NCI-H2227 (cell line): ENCODE measurements at regions not wholly inside any gene's neighbourhood (a gene's known extent, or its start where the extent isn't known, plus 50 kb on each side); places are given as distances from the start of the nearest gene placed in this dataset.
"Not testable (repeated sequence)": the region's sequence is repeated elsewhere in the genome, so short reads cannot be mapped to it uniquely, and the experiment has no call there.

ENCODE experiments used
- DNase-seq: peaks from one replicate; lab custom pipeline; 2025; ENCODE audit not compliant: unreplicated experiment; lab: John Stamatoyannopoulos, UW

DNA sequence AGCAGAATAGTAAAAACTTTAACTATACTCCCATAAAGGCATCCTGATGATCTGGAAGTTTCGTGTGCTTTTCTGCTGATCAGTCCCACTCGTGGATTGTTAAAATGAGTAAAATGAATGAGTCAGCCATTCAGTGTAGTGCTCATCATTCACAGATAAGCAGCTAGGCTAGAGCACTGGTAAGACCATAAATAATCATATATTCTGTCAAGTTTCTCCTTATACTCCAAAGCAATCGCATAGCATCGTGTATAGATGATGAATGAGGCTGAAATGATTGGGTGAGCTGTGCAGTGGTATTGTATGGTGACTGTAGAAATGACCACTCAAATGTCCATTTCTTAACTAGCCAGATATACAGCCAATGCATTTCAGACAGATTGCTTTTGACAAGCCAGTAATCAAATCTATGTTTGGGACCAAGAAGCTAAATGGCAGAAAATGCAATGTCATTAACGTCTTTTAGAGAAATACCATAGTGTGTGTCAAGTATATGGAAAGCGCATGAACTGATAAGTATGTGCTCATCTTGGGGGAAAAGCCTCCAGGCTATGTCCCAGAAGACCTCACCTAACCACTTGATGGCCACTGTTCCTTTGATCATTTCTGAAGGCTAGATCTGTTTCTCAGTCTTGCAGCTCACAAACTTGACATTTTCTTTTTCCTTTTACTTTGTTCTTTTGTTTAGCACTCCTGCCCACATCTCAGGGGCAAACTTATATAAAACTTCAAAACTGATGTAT lies 227.2 kb upstream of the FAM3C start:
- DNase-seq, result no peak

DNA sequence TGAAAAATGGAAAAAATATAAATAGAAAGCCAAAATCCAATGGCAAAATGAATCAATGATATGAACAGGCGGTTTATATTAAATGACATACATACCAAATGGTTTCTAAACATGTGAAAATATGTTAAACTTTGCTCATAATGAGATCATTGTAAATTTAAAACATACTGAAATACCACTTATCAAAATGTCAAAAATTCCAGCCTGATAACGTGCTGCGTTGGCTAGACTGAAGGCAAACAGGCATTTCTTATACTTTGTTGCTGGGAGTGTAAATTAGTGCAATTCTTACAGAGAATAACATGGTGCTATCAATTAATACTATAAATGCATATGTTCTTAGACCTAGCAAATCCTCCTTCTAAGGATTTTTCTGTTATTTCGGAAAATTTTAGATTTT lies 225.8 kb upstream of the FAM3C start:
- no peak for DNase-seq

DNA sequence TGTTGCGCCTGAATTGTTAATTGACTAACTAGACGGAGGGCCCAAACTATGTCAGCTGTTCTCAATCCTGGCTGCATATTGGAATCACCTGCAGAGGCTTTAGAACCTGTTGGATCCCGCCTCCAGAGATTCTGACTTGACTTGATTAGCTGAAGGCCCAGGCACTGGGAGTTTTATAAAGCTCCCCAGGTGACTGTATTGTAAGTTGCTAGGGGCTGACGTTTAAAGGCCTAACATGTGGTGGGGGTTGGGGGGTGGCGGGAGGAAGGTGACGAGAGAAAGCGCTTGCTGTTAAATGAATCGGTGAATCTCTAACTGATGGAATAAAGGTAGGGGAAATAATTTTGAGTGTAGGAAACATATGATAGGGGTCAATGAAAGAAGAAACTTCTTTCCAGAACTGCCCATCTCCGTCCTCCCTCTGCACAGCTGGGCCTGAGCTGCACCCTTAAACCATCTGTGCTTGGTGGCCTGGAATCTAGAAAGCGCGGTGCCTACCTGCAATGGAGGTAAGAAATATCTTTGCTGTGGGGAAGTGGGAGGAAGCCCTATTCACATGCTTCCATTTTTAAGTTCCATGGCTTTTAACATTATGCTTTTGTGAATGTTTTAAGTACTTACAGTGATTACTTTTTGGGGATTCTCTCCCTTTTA lies 225.0 kb upstream of the FAM3C start:
- DNase-seq, result no peak

DNA sequence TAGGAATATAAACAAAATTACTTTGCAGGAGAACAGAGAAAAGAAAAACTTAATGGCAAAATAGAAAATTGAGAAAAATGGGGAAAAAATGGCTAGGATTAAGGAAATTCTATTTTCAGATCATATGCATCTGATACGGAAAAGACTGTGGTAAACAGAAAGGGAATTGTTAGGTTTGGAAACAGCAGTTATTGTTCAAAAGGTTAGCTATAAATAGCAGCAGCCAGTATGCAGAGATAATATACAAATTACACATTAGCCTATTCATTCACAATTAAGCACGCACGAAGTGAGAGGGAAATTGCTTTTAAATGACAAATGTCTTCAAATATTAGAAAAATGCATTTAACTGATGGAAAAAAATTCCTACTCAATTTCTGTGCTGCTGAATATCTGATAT lies 224.1 kb upstream of the FAM3C start:
- no peak for DNase-seq

DNA sequence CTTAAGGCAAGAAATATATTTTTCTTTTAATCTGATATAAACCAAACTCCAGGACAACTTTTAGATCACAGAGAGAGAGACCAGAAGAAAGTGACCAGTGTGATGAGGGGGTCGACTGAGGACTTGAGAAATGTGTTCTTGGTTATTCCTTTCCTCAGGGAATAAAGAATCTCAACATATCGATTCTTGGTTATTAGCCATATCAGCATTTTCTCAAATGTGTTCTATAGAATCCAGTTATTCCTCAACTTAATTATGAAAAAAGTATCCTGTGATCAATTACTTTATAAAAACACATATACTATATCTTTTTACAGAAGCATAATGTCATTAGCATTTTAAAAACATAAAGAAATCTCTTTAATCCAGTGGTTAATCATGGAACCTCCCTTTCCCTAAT lies 222.1 kb upstream of the FAM3C start:
- DNase-seq, result no peak

DNA sequence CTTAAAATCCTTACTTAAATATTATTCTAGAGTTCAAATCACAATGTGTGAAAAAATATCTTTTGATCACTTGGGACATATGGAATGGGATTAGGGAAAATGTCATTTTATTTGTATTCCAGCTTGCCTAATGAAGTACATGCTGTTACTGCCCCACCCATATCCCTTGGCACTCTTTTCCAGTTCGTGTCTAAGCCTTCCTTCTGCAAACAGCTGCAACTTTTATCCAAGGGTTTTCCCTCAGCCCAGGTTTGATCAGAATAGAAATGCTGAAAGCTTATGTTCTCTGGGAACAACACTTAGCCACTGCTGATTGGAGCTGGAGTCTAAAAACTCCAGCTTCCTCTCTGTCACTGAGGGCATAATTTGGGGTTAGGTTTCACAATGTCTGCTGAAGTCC lies 214.1 kb upstream of the FAM3C start:
- DNase-seq, result no peak

DNA sequence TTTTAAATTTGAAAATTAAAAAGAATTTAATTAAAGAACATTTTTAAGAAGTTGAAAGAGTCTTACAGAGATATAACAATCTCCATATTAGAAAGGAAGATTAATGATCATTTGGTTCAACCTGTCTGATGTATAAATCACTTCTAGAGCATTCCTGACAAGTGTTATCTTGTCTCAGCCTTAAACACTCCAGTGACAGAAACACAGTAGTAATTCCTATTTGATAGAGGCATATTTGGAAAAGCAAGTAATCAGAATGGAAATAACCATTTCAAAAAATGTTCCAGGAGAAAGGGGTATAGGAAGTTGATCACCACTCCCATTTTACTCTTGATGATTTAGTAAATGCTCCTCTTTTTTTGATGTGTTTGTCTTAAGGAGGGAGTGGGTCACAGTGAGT lies 213.1 kb upstream of the FAM3C start:
- DNase-seq, result no peak

DNA sequence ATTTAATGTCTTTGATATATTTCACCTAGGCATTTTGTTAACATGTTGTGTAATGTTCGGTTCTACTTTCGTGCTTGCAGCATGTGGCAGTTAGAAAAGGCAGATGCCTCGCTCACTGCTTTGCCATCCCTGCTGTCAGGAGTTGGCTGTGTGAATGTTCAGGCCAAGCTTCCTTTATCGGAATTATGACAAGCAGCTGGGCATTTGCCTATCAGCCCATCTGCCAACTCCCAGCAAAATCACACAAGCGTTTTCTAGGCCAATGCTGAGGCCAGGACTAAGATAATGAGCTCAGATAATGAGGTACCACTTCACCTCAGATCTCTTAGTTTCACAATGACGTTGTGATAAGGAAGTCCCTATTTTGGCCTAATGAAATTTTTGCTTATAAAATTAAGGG lies 212.7 kb upstream of the FAM3C start:
- DNase-seq, result no peak

DNA sequence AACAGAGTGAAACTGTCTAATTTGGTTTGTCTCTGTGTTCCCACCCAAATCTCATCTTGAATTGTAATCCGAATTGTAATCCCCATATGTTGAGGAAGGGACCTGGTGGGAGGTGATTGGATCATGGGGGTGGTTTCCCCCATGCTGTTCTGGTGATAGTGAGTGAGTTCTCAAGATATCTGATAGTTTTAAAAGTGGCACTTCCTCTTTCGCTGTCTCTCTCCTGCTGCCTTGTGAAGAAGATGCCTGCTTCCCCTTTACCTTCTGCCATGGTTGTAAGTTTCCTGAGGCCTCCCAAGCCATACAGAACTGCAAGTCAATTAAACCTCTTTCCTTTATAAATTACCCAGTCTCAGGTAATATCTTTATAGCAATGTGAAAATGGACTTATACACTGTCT lies 212.1 kb upstream of the FAM3C start:
- not testable (repeated sequence) for DNase-seq

DNA sequence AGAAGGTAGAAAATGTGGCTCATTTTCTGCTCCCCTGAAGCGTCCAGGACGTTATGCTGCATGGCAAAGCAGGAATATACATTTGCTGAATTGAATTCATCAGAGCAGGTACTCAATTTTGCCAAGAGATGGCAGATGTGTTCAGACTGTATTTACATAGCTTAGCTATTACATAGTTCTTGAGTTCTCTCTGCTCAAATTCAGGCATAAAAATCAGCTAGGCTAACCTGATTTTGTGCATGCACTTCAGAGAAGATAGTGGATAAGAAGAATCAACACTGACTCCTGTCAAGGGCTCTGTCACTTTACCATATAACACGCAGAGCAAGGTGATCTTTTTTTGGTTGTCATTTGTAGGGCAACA lies 209.2 kb upstream of the FAM3C start:
- DNase-seq, result peak; percentile 53

DNA sequence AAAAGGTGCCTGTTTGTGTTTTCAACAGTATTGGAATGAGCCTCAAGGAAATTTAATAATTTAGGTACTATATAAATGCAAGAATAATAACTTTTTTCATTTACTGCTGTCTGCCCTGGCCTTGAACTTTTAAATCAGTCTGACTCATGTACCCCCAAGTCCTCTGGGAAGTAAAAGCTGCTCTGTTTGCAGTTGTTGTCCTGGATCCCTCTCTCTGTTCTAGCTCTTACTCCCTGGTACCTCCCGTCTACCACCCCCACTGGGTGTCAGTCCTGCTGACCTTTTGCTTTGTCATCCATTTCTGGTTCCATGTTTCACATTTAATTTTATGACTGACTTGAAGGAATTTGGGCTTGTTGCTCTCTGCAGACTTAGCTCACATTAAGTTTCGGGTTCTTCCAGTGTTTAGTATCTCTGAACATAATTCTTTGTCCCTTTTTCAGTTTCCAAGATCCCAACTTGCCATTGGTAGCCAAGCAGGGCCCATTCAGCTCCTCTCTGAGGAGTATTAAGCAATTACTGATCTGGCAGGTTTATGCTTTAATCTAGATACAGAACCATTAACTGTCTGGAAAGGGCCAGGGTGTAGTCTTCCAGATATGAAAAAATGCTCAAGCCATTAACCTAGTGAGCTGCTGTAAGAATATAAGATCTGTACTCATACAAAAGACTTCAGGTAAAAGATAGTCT lies 208.7 kb upstream of the FAM3C start:
- no peak for DNase-seq

DNA sequence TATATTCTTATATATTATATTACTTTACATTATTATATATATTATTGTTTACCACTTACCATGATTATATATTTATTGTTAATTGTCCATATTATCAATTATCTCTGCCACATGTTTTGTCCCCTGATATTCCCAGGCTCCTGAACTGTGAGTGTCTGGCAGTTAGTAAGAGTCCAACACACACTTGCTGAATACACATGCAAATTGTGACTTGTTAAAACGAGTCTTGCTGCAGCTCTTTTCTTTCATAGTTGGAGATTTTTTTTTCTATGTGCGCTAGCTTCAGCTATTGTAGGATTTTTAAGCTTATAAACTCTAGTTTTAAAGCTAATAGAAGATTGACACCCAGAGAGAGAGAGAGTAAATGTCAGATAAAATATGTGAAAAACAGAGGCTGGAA lies 207.8 kb upstream of the FAM3C start:
- DNase-seq, result no peak

DNA sequence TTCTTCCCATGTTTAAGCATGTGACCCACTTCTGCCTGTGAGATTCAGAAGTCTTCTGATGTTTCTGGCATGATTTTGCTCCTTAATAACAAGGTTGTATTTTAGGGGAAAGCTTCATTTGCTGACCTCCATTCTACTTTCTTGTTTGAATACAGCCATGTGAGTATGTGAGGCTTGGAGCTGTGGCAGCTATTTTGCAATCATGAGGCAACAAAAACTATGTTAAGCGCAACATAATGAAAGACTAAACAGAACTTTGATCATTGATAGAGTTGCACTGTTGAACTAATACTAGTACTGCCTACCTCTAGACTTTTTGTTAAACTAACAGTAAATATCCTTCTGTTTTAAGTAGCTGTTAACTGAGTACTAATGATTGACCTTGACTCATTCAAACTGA lies 203.8 kb upstream of the FAM3C start:
- no peak for DNase-seq

DNA sequence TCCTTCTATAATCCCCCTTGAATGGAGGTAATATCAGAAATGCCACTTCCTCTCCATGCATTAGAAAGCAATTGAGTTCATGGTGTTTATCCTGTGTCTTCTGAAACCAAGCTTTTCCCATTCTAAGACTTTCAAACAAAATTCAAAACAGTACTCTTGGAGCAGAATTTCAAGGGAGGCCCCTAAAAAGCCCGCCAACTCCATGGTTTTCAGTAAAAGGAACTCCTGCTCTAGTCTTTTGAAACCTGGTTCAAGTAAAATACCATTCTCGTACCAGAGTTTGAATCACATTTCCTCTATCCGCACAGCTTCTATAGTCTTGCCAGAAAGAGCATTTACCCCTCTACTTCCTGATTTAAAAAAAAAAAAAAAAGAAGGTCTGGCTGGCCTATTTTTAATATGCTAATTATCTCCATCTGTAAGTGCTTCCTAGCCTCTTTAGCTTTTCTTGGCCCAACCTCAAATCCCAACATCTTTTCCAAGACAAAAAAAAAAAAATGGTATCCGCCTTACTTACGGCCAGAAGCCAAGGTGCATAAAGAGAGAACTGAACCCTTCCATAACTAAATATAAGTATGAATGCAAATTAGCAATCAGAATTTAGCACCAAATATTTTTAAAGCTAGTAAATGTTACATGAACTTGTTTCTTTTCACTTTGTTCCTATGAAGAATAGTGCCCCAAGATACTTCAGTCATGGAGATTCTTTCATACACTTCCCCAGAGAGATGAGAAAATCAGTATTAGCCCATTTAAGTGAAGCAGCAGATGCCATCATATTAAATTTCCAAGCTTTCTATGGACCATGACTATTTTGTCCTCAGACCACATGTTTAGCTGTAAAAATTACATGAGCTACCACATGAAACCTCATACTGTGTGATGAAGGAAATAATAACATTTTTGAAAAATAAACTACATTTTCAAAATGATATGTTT lies 199.9 kb upstream of the FAM3C start:
- no peak for DNase-seq

DNA sequence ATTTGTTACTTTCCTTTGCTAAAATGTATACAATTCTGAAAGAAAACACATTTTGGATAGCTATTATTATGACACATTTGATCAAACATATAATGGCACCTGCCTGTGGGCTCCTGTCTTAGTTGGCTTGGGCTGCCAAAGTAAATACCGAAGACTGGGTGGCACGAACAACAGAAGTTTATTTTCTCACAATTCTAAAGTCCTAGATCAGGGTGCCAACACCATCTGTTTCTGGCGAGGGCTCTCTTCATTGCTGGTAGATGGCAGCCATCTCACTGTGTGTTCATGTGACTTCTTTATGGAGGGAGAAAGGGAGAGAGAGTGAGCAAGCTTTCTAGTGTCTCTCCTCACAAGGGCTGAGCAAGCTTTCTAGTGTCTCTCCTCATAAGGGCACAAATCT lies 195.8 kb upstream of the FAM3C start:
- DNase-seq, result no peak

DNA sequence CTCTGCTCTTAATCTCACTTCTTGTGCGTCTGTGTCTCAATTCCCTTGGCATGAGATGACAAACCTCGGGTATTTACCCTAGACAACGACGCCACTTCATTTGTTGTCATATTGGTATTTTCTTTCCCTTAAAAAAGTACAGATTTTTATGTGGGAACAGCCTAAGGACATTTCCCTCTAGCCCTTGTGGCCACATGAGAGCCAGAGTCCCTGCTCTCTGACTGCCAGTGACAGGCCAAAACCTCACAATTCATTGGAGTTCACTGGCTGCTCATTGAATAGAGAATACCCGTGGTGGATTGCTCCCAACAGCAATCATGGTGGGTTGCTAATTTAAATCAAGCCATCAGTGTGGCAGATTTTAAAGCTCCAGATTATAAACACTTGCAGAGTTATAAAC lies 191.3 kb upstream of the FAM3C start:
- no peak for DNase-seq

DNA sequence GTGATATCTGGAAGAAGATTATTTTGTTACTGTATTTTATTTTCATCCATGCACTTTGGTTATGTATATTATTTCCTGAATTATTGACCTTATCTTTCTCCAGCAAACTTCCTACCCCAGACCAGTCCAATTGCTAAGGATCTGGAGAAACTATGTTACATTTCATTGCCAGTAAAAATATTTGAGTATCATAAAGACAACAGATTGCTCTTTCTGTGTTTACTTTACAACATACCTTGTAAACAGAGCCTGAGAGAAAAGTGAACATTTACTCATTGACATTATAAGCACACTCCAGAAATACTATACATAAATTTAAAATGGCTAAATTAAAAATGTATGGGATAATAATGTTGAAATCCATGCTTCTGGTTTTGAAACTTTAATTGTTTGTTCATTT lies 186.2 kb upstream of the FAM3C start:
- DNase-seq, result no peak

DNA sequence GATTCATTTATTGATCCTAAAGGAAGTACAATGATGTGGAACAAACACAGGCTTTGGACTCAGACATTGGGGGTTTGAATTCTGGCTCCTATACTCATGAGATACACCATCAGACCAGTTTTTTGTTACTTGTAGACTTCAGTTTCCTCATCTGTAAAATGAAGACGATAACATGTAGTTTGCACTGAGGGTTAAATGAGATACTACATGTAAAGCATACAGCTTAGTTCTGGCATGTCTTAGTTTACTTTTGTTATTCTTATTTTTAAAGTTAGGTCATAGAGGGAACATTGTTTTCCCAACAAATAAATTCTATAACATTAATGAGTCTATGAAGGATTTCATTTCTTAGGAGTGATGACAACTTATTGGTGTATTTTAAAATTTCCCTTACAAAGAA lies 183.5 kb upstream of the FAM3C start:
- DNase-seq, result no peak

DNA sequence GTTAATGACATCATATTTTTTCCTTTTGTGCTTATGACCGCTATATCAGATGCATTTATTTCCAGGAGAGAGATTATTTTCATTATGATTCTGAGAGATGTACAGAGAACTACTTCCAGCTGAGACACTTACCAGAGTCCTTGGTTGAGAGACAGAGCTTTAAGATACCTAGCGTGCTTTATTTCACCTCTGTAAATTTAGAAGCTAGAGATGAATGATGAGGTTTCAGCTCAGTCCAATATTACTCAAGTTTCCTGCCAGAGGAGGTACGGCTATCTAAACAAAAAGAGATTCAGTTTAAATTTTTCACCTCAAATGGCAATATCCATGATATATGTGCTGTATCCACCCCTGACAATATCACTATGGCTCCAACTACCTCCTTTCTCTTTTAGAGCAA lies 182.6 kb upstream of the FAM3C start:
- peak; percentile 56 for DNase-seq

DNA sequence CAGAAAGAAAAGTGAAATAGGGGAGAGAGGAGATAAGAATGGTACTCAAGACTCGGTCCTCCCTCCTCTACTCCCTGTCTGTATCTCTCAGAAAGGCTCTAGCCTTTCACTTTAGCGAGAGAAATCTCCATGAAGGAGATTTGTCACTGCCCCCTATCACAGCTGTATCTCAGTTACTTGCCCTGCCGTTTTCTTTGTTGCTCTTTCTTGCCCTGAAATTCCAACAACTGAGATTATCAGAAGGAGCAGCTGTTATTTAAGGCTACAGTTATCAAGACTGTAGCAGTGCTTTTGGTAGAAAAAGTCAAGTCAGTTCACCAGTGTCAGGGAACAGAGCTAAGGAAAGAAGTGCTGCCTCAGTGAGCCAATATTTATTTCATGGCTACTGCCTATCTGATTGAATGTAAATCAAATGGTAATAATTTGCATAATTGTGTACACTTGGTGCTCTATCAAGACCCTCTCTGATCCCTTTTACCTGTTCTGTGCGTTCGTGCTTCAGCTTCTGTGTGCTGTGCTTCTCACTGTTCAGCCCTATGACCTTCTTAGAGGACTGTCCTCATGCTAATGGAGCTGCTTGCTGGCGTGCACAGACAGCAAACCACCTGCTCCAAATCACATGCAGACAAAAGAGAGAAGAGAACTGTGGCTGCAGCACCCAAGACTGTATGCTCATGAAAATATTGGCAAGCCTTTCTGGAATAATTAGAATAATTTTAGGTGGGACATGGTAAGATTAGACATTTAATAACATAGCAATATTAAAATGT lies 180.2 kb upstream of the FAM3C start:
- DNase-seq, result peak; percentile 70
